Glutamatergic neuron (in vitro differentiated cells): ENCODE measurements at regions not wholly inside any gene's neighbourhood (a gene's known extent, or its start where the extent isn't known, plus 50 kb on each side); places are given as distances from the start of the nearest gene placed in this dataset.

Experiments
- DNase-seq: peaks from one replicate; pipeline ENCODE4 v3.0.0; 2022
- H3K27ac Mint-ChIP-seq: one replicate; pipeline ENCODE4 v1.8.0; 2020; ENCODE audit warnings: mild to moderate bottlenecking, mixed read lengths, inconsistent platforms; ENCODE audit not compliant: unreplicated experiment
- H3K27me3 Mint-ChIP-seq: one replicate; pipeline ENCODE4 v1.8.0; 2020; ENCODE audit warnings: mild to moderate bottlenecking, moderate library complexity, mixed read lengths, inconsistent platforms; ENCODE audit not compliant: unreplicated experiment
- H3K36me3 Mint-ChIP-seq: one replicate; pipeline ENCODE4 v1.8.0; 2020; ENCODE audit warnings: mild to moderate bottlenecking, mixed read lengths, inconsistent platforms; ENCODE audit not compliant: unreplicated experiment
- H3K4me1 Mint-ChIP-seq: one replicate; pipeline ENCODE4 v1.8.0; 2020; ENCODE audit warnings: mild to moderate bottlenecking, low read depth, mixed read lengths, inconsistent platforms; ENCODE audit not compliant: unreplicated experiment
- H3K4me3 Mint-ChIP-seq: one replicate; pipeline ENCODE4 v1.8.0; 2020; ENCODE audit warnings: mild to moderate bottlenecking, mixed read lengths, inconsistent platforms; ENCODE audit not compliant: unreplicated experiment
- H3K9me3 Mint-ChIP-seq: one replicate; pipeline ENCODE4 v1.8.0; 2020; ENCODE audit warnings: mild to moderate bottlenecking, moderate library complexity, mixed read lengths, inconsistent platforms; ENCODE audit not compliant: unreplicated experiment
- CTCF ChIP-seq: fragments of 200-600 bp; sonication (generic); IDR thresholded peaks from one replicate; pipeline ENCODE4 v1.5.0; 2021; ENCODE audit not compliant: partially characterized antibody, unreplicated experiment

- DNase-seq = no peak
- no peak overlapping the region for H3K4me3 Mint-ChIP-seq
- peaks cover 3% of the 10 kb centered on the region for H3K4me1 Mint-ChIP-seq
- peaks cover 2% of the 10 kb centered on the region for H3K27me3 Mint-ChIP-seq
- no peaks in the 10 kb centered on the region for H3K36me3 Mint-ChIP-seq
- no peak for TF ChIP-seq CTCF
- peak overlapping the region; percentile 10 for H3K27ac Mint-ChIP-seq
- no peaks in the 10 kb centered on the region for H3K9me3 Mint-ChIP-seq
Observed at GRCh38 chr2:144067506-144067905, 452.4 kb downstream of the ZEB2 start.

- H3K27me3 Mint-ChIP-seq = peaks cover 3% of the 10 kb centered on the region
Observed at GRCh38 chr2:144063602-144064001, 456.3 kb downstream of the ZEB2 start.

DNA sequence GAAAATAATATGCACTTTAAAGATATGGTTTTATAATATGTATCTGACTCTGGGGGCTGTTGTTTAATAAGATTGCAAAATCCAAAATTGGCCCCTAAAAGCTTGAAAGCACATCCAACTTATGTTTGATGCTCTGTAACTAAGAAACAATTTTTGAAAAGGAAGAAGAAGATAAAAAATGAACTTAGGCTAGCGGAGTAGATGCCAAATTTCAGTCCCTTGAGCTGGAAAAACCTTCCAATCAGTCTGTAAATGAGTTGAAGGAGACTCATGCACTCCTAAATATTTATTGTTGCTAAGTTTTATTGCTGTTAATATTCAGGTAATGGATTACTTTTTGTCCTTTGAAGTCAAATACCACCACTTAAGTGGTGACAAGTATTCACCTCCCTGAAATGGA, 465.0 kb downstream of the ZEB2 start:
- Mint-ChIP-seq H3K4me1 (peaks cover 2% of the 10 kb centered on the region), H3K27me3 (peaks cover 2% of the 10 kb centered on the region), H3K4me3 (no peak overlapping the region), H3K9me3 (peaks cover 2% of the 10 kb centered on the region), H3K27ac (no peak overlapping the region), H3K36me3 (no peaks in the 10 kb centered on the region)
- no peak for TF ChIP-seq CTCF
- no peak for DNase-seq

More at GRCh38 chr2:144063602-144064001, 456.3 kb downstream of the ZEB2 start:
- Mint-ChIP-seq H3K36me3 (no peaks in the 10 kb centered on the region), H3K27ac (no peak overlapping the region), H3K4me3 (no peak overlapping the region), H3K4me1 (peaks cover 1% of the 10 kb centered on the region), H3K9me3 (peaks cover 2% of the 10 kb centered on the region)
- no peak for TF ChIP-seq CTCF
- DNase-seq = no peak

DNA sequence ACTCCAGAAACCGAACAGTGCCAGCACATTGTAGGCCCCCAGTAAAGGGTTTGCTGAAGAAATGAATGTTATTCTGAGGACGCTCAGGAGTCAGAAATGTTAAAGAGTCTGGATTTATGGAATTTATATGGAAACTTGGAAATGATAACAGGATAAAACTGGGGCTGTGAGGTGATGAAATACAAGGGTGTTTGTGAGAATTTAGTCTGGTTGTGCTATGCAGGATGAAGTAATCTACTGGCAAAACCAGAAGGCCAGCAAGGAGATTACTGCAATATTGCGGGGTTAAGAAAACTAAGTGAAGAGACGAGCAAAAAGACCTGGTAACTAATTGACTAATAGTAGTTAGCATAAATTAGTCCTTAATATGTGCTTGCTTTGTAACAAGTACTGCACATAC, 467.8 kb downstream of the ZEB2 start:
- Mint-ChIP-seq H3K27me3 (no peaks in the 10 kb centered on the region), H3K9me3 (peaks cover 2% of the 10 kb centered on the region), H3K4me3 (no peak overlapping the region), H3K36me3 (no peaks in the 10 kb centered on the region), H3K27ac (no peak overlapping the region), H3K4me1 (no peaks in the 10 kb centered on the region)
- DNase-seq = no peak
- no peak for TF ChIP-seq CTCF

DNA sequence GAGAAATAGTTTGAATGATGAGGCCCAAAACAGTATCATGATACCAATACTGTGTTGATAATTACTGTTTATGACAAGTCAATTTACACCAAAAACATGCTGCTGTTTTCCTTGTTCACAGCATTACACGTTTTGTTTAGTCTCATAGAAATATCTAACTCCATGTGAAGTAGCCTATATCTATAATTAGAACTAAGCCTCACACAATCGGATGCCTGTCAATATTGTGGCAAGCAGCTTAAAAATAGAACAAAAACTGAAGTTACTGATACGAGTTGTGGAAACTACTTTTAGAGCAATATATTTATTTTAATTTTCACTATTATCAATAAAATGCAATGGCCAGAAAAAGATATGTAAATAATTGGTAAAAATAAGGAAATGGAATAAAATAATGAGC, 470.8 kb downstream of the ZEB2 start:
- no peaks in the 10 kb centered on the region for H3K36me3 Mint-ChIP-seq
- TF ChIP-seq CTCF = no peak

More for the DNA sequence above, 470.8 kb downstream of the ZEB2 start:
- no peak for DNase-seq
- Mint-ChIP-seq H3K9me3 (peaks cover 2% of the 10 kb centered on the region), H3K27me3 (no peaks in the 10 kb centered on the region), H3K27ac (no peak overlapping the region), H3K4me1 (no peaks in the 10 kb centered on the region), H3K4me3 (no peak overlapping the region)
